IMR-90 (cell line): ENCODE measurements at regions not wholly inside any gene's neighbourhood (a gene's known extent, or its start where the extent isn't known, plus 50 kb on each side); places are given as distances from the start of the nearest gene placed in this dataset.

Source experiments
- ATAC-seq: fragments of 200-7000 bp; cut with Tn5 transposase; 2 replicates; pipeline ENCODE4 v1.9.1; 2020; ENCODE audit warnings: low read depth, mild to moderate bottlenecking, moderate library complexity
- BruUV-seq: library from RNA; stranded (reverse); fragments of 400-500 nt; replicated peaks from 2 replicates; lab custom pipeline; 2021; lab: Mats Ljungman, UMichigan
- CTCF ChIA-PET: fragments of 300-600 bp; formaldehyde crosslinking; extraction: SDS; loops from one replicate; lab custom pipeline; 2021; ENCODE audit warnings: antibody characterized with exemption; lab: Yijun Ruan, JAX
- POLR2A ChIA-PET: fragments of 300-600 bp; sonication (Branson Sonifier 250); formaldehyde crosslinking; loops from one replicate; lab custom pipeline; 2022; ENCODE audit warnings: antibody characterized with exemption; ENCODE audit not compliant: unreplicated experiment; lab: Charles Lee
- DNase-seq: peaks from one replicate; pipeline ENCODE4 v3.0.0; 2013
- H2AFZ ChIP-seq: replicated peaks from 2 replicates; pipeline ENCODE3; 2013; ENCODE audit warnings: low read length, mild to moderate bottlenecking; ENCODE audit not compliant: poor library complexity
- H2AK5ac ChIP-seq: 2 replicates; pipeline ENCODE4 v1.6.1; 2013; ENCODE audit warnings: low read depth, low read length, inconsistent platforms
- H2AK9ac ChIP-seq: replicated peaks from 2 replicates; pipeline ENCODE3; 2013; ENCODE audit warnings: mild to moderate bottlenecking, low read depth, low read length, moderate library complexity; ENCODE audit not compliant: poor library complexity
- H2BK120ac ChIP-seq: 2 replicates; pipeline ENCODE4 v1.6.1; 2013; ENCODE audit warnings: low read depth, low read length, inconsistent platforms
- H2BK15ac ChIP-seq: 3 replicates; pipeline ENCODE4 v1.6.1; 2013; ENCODE audit warnings: low read depth, low read length, inconsistent platforms
- H2BK20ac ChIP-seq: 2 replicates; pipeline ENCODE4 v1.6.1; 2013; ENCODE audit warnings: low read depth, mild to moderate bottlenecking, inconsistent platforms, low read length, moderate library complexity
- H2BK5ac ChIP-seq: 2 replicates; pipeline ENCODE4 v1.6.1; 2013; ENCODE audit warnings: mild to moderate bottlenecking, low read depth, low read length, inconsistent platforms; ENCODE audit not compliant: poor library complexity, severe bottlenecking
- H3K14ac ChIP-seq: replicated peaks from 2 replicates; pipeline ENCODE4 v1.6.1; 2013; ENCODE audit warnings: low read depth, low read length, inconsistent platforms
- H3K18ac ChIP-seq: 2 replicates; pipeline ENCODE4 v1.6.1; 2013; ENCODE audit warnings: low read depth, low read length, control low read depth
- H3K23ac ChIP-seq: 2 replicates; pipeline ENCODE4 v1.6.1; 2013; ENCODE audit warnings: low read depth, low read length, inconsistent platforms
- H3K27ac ChIP-seq: 2 replicates; pipeline ENCODE4 v1.5.1; 2013; ENCODE audit warnings: mild to moderate bottlenecking, control low read depth, low read length; ENCODE audit not compliant: insufficient read depth
- H3K27me3 ChIP-seq: 2 replicates; pipeline ENCODE4 v1.6.1; 2013; ENCODE audit warnings: low read length; ENCODE audit not compliant: control insufficient read depth, insufficient read depth
- H3K36me3 ChIP-seq: 2 replicates; pipeline ENCODE4 v1.6.1; 2013; ENCODE audit warnings: low read length, mixed read lengths; ENCODE audit not compliant: control insufficient read depth, insufficient read depth
- H3K4ac ChIP-seq: 2 replicates; pipeline ENCODE4 v1.6.1; 2013; ENCODE audit warnings: low read depth, low read length, inconsistent platforms
- H3K4me1 ChIP-seq: 2 replicates; pipeline ENCODE4 v1.6.1; 2013; ENCODE audit warnings: low read length, mixed read lengths; ENCODE audit not compliant: control insufficient read depth, insufficient read depth
- H3K4me2 ChIP-seq: 2 replicates; pipeline ENCODE4 v1.6.1; 2013; ENCODE audit warnings: low read depth, mild to moderate bottlenecking, control low read depth, low read length, moderate library complexity
- H3K4me3 ChIP-seq: 2 replicates; pipeline ENCODE4 v1.5.1; 2013; ENCODE audit warnings: low read depth, mild to moderate bottlenecking, control low read depth, low read length, moderate library complexity; ENCODE audit not compliant: insufficient read depth
- H3K56ac ChIP-seq: 2 replicates; pipeline ENCODE4 v1.6.1; 2013; ENCODE audit warnings: low read length, inconsistent platforms; ENCODE audit not compliant: insufficient read depth; ENCODE audit errors: extremely low read depth
- H3K79me1 ChIP-seq, 2 experiments: 2 replicates each; pipeline ENCODE4 v1.6.1; 2013; ENCODE audit warnings: low read length in 2 of 2, inconsistent platforms in 1 of 2, low read depth in 1 of 2
- H3K9ac ChIP-seq: 2 replicates; pipeline ENCODE4 v1.6.1; 2013; ENCODE audit warnings: low read depth, low read length, control low read depth
- H3K9me1 ChIP-seq: 2 replicates; pipeline ENCODE4 v1.6.1; 2013; ENCODE audit warnings: low read length, inconsistent platforms; ENCODE audit not compliant: insufficient read depth
- H3K9me3 ChIP-seq: 2 replicates; pipeline ENCODE4 v1.6.1; 2013; ENCODE audit warnings: low read length; ENCODE audit not compliant: control insufficient read depth, insufficient read depth
- H4K20me1 ChIP-seq: 2 replicates; pipeline ENCODE4 v1.6.1; 2013; ENCODE audit warnings: low read length, inconsistent platforms; ENCODE audit not compliant: insufficient read depth
- H4K5ac ChIP-seq: 2 replicates; pipeline ENCODE4 v1.6.1; 2013; ENCODE audit warnings: mild to moderate bottlenecking, low read depth, low read length, control low read depth
- H4K8ac ChIP-seq, 2 experiments: 2 replicates each; pipeline ENCODE4 v1.6.1; 2013; ENCODE audit warnings: low read depth in 2 of 2, low read length in 2 of 2, control low read depth in 1 of 2, inconsistent platforms in 1 of 2
- H4K91ac ChIP-seq: 2 replicates; pipeline ENCODE4 v1.6.1; 2013; ENCODE audit warnings: low read depth, low read length, inconsistent platforms; ENCODE audit not compliant: insufficient read depth
- NFE2L2 ChIP-seq: fragments of 150-350 bp; IDR thresholded peaks from 2 replicates; pipeline ENCODE4 v1.6.1; 2016; ENCODE audit warnings: low read depth, mild to moderate bottlenecking, low read length
- RCOR1 ChIP-seq: IDR thresholded peaks from 2 replicates; pipeline ENCODE4 v1.6.1; 2012; ENCODE audit warnings: mild to moderate bottlenecking, low read length, improper control_type of control experiment; ENCODE audit not compliant: insufficient replicate concordance
- SMC3 ChIP-seq: fragments of 150-350 bp; IDR thresholded peaks from 2 replicates; pipeline ENCODE4 v1.6.1; 2016; ENCODE audit warnings: low read depth, mild to moderate bottlenecking, antibody characterized with exemption, low read length, moderate library complexity
- whole genome bisulfite sequencing, 2 experiments: methylation state at CpG; one replicate each; pipeline versions ENCODE4 v1.1.5 to v1.1.7; 2013; ENCODE audit warnings: missing lambda C conversion rate in 2 of 2; ENCODE audit not compliant: insufficient read length in 1 of 2; ENCODE audit errors: extremely low coverage in 2 of 2; 5-methylcytosine and 5-hydroxymethylcytosine counted together
- dilution Hi-C: fragments of 300-500 bp; cut with HindIII; formaldehyde crosslinking; loops from one replicate; pipeline ENCODE4 v1.14.3; 2018; ENCODE audit warnings: low sequenced_read_pairs; ENCODE audit not compliant: unreplicated experiment
- in situ Hi-C: fragments of 300-500 bp; cut with MboI; formaldehyde crosslinking; loops from 3 replicates; pipeline ENCODE4 v1.14.3; 2019; ENCODE audit warnings: low sequenced_read_pairs, inconsistent platforms, mixed read lengths
- intact Hi-C: fragments of 100-400 bp; cut with micrococcal nuclease; formaldehyde crosslinking; loops from 2 replicates; pipeline ENCODE4 v1.10.0; 2022
- TF ChIP-seq, protein P1 (sequence below): conservative IDR thresholded peaks from 2 replicates; pipeline ENCODE4 v1.5.1; 2012; ENCODE audit warnings: mild to moderate bottlenecking, low read depth, low read length, improper control_type of control experiment

DNA sequence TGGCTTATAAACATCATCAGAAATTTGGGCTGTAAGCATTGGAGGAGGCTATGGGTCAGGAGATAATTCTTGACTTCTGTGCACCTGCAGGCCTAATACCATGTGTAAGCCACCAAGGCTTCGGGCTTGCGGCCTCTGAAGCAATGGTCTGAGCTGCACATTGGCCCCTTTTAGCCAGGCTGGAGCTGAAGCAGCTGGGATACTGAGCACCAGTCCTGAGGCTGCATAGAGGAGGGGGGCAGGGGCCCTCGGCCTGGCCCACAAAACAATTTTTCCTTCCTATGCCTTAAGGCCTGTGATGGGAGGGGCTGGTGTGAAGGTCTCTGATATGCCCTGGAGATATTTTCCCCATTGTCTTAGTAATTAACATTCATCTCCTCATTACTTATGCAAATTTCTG is 373.0 kb upstream of the HTR2C start:
- dilution Hi-C loops = no loop called here
- H3K79me1 ChIP-seq = no peaks in the 10 kb centered on the region

More for the DNA sequence above, 373.0 kb upstream of the HTR2C start:
- Histone ChIP-seq H3K14ac (no peak overlapping the region), H3K27me3 (no peaks in the 10 kb centered on the region), H4K5ac (no peak overlapping the region), H2AFZ (no peak overlapping the region), H4K20me1 (no peaks in the 10 kb centered on the region), H3K27ac (no peak overlapping the region), H3K9ac (no peak overlapping the region), H3K4me2 (no peak overlapping the region), H3K4me1 (no peaks in the 10 kb centered on the region), H3K9me1 (no peaks in the 10 kb centered on the region), H3K56ac (no peak overlapping the region), H2AK9ac (no peak overlapping the region), H3K4me3 (no peak overlapping the region), H3K36me3 (no peaks in the 10 kb centered on the region), H4K8ac (no peak overlapping the region), H3K4ac (no peak overlapping the region), H3K23ac (no peak overlapping the region), H2BK5ac (no peak overlapping the region), H2BK120ac (no peak overlapping the region), H2BK15ac (no peak overlapping the region), H3K9me3 (no peaks in the 10 kb centered on the region; the same call in 1 of the 2 replicates), H3K18ac (no peak overlapping the region), H4K91ac (no peak overlapping the region), H2AK5ac (no peak overlapping the region), H2BK20ac (no peak overlapping the region)
- in situ Hi-C loops = no loop called here
- intact Hi-C loops = no loop called here
- ChIA-PET CTCF (no interaction called here), POLR2A (no interaction called here)
- no peak for ATAC-seq
- WGBS, 2 experiments = no CpG with 5 or more reads among the region's 3 CpGs
- no peak for DNase-seq
- BruUV-seq = no TSS peak
- TF ChIP-seq SMC3 (no peak), NFE2L2 (no peak), RCOR1 (no peak)
- TF ChIP-seq, protein P1, sequence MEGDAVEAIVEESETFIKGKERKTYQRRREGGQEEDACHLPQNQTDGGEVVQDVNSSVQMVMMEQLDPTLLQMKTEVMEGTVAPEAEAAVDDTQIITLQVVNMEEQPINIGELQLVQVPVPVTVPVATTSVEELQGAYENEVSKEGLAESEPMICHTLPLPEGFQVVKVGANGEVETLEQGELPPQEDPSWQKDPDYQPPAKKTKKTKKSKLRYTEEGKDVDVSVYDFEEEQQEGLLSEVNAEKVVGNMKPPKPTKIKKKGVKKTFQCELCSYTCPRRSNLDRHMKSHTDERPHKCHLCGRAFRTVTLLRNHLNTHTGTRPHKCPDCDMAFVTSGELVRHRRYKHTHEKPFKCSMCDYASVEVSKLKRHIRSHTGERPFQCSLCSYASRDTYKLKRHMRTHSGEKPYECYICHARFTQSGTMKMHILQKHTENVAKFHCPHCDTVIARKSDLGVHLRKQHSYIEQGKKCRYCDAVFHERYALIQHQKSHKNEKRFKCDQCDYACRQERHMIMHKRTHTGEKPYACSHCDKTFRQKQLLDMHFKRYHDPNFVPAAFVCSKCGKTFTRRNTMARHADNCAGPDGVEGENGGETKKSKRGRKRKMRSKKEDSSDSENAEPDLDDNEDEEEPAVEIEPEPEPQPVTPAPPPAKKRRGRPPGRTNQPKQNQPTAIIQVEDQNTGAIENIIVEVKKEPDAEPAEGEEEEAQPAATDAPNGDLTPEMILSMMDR = no peak
